ENCODE measurements at regions not wholly inside any gene's neighbourhood (a gene's known extent, or its start where the extent isn't known, plus 50 kb on each side); places are given as distances from the start of the nearest gene placed in this dataset.

DNA sequence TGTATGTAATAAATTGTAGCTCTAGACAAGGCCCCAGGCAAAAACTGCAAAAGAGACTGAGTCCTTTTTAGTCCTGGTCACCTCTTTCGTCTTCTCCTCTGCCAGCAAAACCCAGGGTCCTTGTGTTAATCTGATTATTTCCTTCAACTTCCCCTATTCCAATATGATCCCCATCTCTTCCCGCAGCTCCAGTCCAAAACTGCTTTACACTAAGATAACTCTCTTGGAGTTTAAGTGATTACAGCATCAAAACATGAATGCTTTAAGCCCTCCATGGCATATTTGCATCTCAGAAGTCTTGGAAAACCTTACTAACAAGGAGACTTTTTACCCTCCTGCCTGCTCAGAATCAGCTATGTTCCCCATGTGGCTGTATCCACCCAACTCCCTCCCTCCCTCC, 59.3 kb downstream of the MAGEA1 start:
- no peak overlapping the region for H3K27ac Mint-ChIP-seq
- DNase-seq (ENCODE audit: low spot score, unreplicated experiment), result no peak
- peaks cover 13% of the 10 kb centered on the region for H3K9me3 Mint-ChIP-seq (ENCODE audit: low read depth)
- no peaks in the 10 kb centered on the region for H3K4me1 Mint-ChIP-seq (ENCODE audit: low read depth)
- peaks cover 8% of the 10 kb centered on the region for H3K27me3 Mint-ChIP-seq
- no peak for TF ChIP-seq CTCF (IDR thresholded peaks at IDR 0.05; ENCODE audit: unreplicated experiment)
- no peak overlapping the region for H3K4me3 Mint-ChIP-seq (ENCODE audit: low read depth)
- H3K36me3 Mint-ChIP-seq (ENCODE audit: insufficient read depth), result no peaks in the 10 kb centered on the region
